Inferior parietal cortex (tissue), 1 donor: ENCODE measurements at regions not wholly inside any gene's neighbourhood (a gene's known extent, or its start where the extent isn't known, plus 50 kb on each side); places are given as distances from the start of the nearest gene placed in this dataset.

Experiments
- DNase-seq: peaks from one replicate; pipeline ENCODE4 v3.0.0-alpha.2; 2016; ENCODE audit errors: extremely low spot score

- no peak for DNase-seq
Measured at GRCh38 chr1:218525451-218526197, 180.5 kb downstream of the TGFB2 start.

- DNase-seq: no peak
Measured at GRCh38 chr1:218526198-218526580, 181.1 kb downstream of the TGFB2 start.

DNA sequence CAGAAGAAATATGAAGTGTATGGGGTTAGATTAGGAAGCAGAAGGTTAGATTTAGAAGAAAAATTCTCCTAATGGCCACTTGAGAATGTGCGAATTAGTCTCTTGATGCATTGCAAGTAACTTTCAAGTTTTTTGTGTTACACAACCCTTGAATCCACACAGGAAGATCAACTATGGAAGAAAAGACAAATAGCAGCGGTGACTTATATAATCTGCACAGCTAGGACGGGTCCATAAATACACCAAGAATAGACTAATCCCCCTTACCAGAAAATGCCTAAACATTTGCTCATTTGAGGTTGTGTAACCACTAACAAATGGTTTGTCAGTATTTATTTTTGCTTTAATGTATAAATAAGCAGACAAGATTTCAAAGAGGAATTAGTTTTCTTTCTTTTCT lies 182.6 kb downstream of the TGFB2 start:
- DNase-seq: no peak

GRCh38 chr1:218529646-218530300 lies 184.6 kb downstream of the TGFB2 start:
- no peak for DNase-seq

DNA sequence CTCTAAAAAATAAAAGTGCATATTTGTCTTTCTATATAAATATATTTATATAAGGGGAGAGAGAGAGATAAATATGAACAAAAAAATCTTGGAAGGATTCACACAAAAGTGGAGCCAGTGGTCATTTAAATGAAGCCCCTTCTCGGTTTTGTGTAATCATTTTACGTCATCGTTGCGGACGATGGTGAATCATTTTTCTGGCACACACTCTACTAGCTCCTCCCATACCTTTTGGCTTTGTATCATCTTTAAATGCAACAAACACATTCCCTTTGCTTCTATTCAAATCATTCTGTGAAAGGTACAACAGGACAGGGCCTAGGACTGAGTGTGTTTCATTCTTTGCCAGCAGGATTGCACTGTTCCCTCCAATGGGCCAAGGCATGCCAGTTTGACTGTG lies 186.8 kb downstream of the TGFB2 start:
- DNase-seq: no peak

DNA sequence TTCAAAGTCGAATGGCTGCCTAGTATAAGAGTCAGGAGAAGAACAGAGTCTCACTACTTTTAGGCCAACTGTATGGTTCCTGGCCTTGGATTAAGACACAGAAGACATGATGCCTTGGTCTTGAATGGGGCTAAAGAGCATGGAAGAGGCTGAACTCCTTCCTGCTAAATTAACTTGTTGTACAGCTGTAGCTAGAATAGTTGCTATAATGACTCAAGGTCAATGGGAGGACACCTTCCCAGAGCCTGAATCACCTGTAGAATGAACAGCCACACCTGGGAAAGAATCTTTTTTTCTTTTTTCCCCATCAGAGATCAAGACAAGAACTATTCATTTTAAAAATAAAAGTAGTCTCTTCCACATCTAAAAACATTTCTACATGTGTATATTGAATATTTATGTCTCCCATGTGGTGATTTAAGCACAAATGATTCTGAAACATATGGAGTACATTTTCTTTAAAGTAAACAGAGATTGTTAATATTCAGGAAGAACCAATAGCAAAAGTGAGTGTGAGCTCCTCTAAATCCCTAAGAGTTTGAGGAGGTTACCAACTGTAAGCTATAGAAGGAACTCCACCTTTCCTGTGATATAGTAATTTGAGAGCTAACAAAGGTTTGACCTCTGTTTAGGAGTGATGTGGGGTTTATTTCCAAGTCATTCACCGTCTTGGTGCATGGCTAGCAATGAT lies 191.3 kb downstream of the TGFB2 start:
- DNase-seq: no peak

- no peak for DNase-seq
Measured at GRCh38 chr1:218537122-218537913, 192.2 kb downstream of the TGFB2 start.

DNA sequence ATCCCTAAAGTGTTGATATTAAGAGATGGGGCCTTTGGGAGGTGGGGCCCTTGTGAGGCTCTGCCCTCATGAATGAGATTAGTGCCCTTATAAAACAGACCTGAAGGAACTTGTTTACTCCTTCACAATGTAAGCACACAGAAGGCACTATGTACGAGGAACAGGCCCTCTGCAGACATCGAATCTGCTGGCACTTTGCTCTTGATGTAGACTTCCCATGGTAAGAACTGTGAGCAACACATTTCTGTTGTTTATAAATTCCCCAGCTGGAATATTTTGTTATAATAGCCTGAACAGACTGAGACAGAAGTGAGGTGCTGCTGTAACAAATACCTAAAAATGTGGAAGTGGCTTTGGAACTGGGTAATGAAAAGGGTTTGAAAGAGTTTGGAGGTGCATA lies 193.2 kb downstream of the TGFB2 start:
- DNase-seq: no peak

- no peak for DNase-seq
Measured at GRCh38 chr1:218546314-218546713, 201.2 kb downstream of the TGFB2 start.

DNA sequence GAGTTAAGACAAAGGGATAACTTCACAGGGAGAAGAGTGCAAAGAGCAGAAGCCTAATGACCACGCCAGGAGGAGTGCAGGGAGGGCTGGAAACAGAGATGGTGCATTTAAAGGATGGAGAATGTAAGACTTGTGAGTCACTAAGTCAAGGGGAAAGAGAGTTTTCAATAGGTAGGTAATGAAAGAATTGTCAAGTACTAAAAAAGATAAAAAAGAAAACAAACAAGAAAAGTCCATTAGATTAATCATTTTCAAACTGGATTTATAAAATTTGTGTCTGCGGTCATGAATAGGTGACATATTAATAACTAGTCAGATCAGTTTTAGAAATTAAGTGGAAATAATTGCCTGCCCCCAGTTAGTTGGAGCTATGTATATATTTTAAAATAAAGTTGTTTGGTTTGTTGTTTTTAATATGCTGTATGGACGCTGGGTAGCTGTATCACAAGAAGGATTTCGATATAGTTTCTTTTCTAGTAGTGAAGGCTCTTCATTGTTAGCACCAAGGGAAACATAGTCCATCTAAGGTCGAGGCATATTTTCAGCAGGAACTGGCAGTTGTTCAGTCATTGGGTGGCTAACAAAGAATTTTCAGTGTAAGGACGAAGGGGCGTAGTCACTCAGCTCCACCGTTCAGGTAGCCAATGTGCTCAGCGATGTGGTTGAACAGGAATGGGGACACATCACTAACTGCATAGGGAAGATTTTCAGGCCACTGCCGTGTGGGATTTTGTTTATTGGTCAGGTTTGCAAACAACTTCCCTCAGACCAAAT lies 203.0 kb downstream of the TGFB2 start:
- no peak for DNase-seq

- no peak for DNase-seq
Measured at GRCh38 chr1:218548764-218549163, 203.6 kb downstream of the TGFB2 start.

DNA sequence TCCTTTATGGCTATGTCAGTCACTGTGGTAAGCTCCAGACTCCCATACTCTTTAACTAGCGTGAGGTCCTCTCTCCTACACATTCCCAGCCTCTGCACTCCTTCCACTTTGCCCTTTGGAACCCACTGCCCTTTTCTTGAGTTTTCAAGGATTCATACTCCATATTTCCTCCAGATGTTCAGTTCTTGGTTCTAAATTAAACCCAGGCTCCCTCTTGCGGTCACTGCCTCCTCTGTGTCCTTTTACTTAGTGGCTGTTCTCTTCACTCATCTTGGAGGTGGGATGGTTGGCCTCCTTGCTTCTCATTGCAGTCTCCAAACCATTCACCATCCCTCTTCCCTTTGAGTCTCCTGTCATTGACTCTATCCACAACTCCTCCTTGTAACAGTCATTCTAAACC lies 208.1 kb downstream of the TGFB2 start:
- no peak for DNase-seq

DNA sequence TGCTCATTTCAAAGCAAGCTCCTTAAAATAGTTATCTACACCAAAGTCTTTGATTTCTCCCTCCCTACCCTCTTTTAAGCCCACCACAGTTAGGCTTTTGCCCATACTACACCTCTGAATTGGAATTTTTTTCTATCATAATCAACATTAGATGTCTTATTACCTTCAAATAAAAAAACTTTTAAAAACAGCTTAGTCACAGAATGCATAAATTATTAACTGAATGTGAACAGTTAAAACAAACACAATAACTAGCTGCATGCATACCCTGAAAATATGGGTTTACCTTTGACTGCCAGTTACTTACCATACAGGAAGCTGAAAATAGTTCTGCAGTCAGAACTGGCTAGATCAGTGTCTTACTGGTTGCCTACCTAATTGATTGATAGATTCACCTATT lies 210.9 kb downstream of the TGFB2 start:
- DNase-seq: no peak

DNA sequence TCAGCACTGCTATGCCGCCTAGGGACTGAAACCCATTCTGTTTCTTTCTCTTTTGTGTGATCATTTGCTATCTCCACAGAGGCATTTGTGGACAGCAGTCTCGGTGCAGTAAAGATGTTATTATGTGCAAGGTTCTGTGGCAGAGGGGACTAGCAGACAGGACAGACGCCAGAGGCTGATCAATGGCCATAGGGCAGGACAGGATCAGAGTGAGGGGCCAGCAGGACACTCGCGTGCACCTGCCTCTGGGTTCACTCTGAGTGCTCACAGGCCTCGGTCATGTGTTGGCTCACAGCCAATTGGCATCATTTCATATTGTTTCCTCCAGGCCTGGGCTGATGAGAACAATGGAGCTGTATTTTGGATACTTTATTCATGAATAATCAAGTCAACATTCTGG lies 212.6 kb downstream of the TGFB2 start:
- peak; percentile 25 for DNase-seq

GRCh38 chr1:218558271-218558810 lies 213.2 kb downstream of the TGFB2 start:
- no peak for DNase-seq

DNA sequence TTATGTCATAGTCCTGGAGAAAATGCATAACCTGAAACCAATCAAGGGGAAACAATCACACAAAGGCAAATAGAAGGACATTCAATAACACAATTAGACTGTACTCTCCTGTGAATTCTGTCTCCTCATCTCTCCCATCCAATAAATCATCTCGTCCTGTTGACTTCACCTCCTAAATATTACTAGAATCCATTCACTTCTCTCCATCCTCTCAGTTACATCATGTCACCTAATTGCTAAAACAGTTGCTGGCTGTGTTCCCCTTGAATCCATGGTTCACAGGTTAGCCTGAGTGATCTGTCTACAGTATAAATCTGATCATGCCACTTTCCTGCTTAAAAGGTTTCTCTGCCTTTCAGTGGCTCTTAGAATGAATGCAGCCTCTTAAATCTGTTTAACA lies 220.2 kb downstream of the TGFB2 start:
- no peak for DNase-seq

DNA sequence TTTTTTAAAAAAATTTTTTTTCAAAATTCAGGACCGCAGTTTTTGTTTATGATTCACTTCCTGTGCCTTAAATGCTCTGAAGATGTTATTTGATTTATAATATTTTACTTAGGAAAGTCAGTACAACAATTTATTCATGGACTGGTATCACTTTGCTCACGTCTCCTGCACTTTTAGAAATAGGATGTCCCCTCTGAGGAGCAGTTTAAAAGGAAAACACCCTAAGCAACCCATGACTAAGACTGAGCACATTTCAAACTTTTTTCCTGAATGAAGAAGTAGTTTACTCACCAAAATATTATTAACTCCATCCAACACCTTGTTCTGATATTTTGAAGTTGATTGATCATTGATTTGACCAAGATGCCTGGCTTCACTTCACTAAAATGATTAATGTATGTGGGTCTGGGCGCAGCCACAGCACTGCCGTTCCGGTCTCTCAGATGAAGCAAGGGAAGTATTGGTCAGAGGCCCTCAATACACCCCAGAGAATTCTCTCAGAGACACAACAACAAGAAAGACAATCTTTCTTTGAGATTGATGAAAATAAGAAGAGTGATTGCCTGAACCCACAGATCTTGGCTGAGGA lies 223.9 kb downstream of the TGFB2 start:
- no peak for DNase-seq

DNA sequence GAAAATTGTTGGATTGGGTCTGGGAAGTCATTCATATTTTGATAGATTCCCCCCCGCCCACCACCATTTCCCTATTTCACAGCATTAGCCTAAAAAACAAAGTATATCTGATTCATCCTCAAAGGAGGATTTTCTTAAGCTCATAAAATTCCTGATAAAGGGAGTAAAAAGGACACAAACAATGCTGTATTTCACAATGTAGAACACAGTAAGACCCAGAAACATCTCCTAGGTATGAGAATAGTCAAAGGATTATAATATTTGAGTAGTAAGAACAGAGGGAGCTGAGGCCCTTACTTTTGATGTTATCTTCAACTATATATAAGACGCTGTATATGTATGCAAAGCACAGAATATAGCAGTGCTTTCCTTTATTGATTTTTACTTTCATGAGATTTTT lies 225.3 kb downstream of the TGFB2 start:
- no peak for DNase-seq

- no peak for DNase-seq
Measured at GRCh38 chr1:218571491-218571890, 226.4 kb downstream of the TGFB2 start.

DNA sequence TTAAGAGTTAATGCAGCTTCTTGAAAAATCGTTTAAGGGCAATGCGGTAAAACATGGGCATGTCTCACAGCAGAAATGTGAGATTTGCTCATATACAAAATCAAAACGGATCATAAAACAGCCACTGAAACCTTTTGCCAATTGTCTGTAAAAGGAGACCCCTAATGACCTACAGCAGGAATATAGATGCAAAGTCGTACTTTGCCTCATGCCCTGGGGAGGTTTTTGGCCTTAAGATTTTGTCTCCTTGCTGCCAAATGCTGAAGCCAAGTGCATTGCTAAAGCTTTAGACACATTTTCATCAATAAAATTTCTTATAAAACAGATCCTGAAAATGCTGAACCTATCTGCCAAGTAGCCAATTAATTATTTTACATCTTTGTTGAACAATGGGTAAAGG lies 226.9 kb downstream of the TGFB2 start:
- DNase-seq: no peak

DNA sequence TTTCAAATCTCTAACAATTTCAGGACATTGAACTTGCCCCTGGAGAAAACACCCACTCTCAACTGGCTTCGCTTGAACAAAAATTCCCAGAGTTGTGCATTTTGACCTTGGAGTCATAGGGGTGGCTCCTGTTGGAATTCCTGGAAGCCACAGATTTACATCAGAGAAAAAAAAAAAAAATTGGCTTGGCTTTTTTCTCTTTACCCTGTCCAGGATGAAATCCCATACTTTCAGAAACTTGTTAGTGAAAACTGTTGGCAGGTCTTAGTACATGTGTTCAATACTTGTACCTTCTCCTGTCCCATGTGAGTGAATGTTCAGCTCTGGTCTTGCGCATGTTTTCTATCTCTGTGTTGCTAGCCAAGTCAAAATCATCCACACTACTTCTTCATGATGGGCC lies 228.8 kb downstream of the TGFB2 start:
- no peak for DNase-seq
